ENCODE measurements at regions not wholly inside any gene's neighbourhood (a gene's known extent, or its start where the extent isn't known, plus 50 kb on each side); places are given as distances from the start of the nearest gene placed in this dataset.

GRCh38 chr6:91860541-91861335 lies 1273.9 kb upstream of the MAP3K7 start:
- no peak for DNase-seq

- DNase-seq: peak; percentile 5
Observed at GRCh38 chr6:91852252-91852651, 1265.4 kb upstream of the MAP3K7 start.

- no peak for DNase-seq
Observed at GRCh38 chr6:91834813-91835212, 1247.9 kb upstream of the MAP3K7 start.

GRCh38 chr6:91827151-91827550 lies 1240.3 kb upstream of the MAP3K7 start:
- no peak for DNase-seq

- DNase-seq: no peak
Observed at GRCh38 chr6:91826128-91826527, 1239.3 kb upstream of the MAP3K7 start.

GRCh38 chr6:91824331-91824730 lies 1237.5 kb upstream of the MAP3K7 start:
- no peak for DNase-seq

GRCh38 chr6:91822581-91822980 lies 1235.7 kb upstream of the MAP3K7 start:
- no peak for DNase-seq

- DNase-seq: no peak
Observed at GRCh38 chr6:91816335-91816734, 1229.5 kb upstream of the MAP3K7 start.

GRCh38 chr6:91813641-91814040 lies 1226.8 kb upstream of the MAP3K7 start:
- DNase-seq: no peak

GRCh38 chr6:91812596-91813274 lies 1225.9 kb upstream of the MAP3K7 start:
- DNase-seq: no peak

GRCh38 chr6:91804981-91805380 lies 1218.1 kb upstream of the MAP3K7 start:
- DNase-seq: no peak

- no peak for DNase-seq
Observed at GRCh38 chr6:91802431-91802830, 1215.6 kb upstream of the MAP3K7 start.

- no peak for DNase-seq
Observed at GRCh38 chr6:91796603-91797002, 1209.7 kb upstream of the MAP3K7 start.

GRCh38 chr6:91788501-91788900 lies 1201.6 kb upstream of the MAP3K7 start:
- no peak for DNase-seq

GRCh38 chr6:91786474-91787184 lies 1199.8 kb upstream of the MAP3K7 start:
- no peak for DNase-seq

- DNase-seq: no peak
Observed at GRCh38 chr6:91782802-91783201, 1195.9 kb upstream of the MAP3K7 start.

- DNase-seq: no peak
Observed at GRCh38 chr6:91781946-91782345, 1195.1 kb upstream of the MAP3K7 start.

GRCh38 chr6:91780270-91780669 lies 1193.4 kb upstream of the MAP3K7 start:
- DNase-seq: no peak

- no peak for DNase-seq
Observed at GRCh38 chr6:91761621-91762020, 1174.7 kb upstream of the MAP3K7 start.

- DNase-seq: no peak
Observed at GRCh38 chr6:91754691-91755090, 1167.8 kb upstream of the MAP3K7 start.

- DNase-seq: no peak
Observed at GRCh38 chr6:91751526-91751925, 1164.7 kb upstream of the MAP3K7 start.

GRCh38 chr6:91744566-91744965 lies 1157.7 kb upstream of the MAP3K7 start:
- DNase-seq: no peak

GRCh38 chr6:91743756-91744155 lies 1156.9 kb upstream of the MAP3K7 start:
- no peak for DNase-seq

GRCh38 chr6:91731939-91732338 lies 1145.1 kb upstream of the MAP3K7 start:
- no peak for DNase-seq
